GM19239 (cell line): ENCODE measurements at regions not wholly inside any gene's neighbourhood (a gene's known extent, or its start where the extent isn't known, plus 50 kb on each side); places are given as distances from the start of the nearest gene placed in this dataset.

Experiments
- DNase-seq: peaks from one replicate; pipeline ENCODE4 v3.0.0; 2011; ENCODE audit warnings: low spot score; ENCODE audit not compliant: insufficient read length
- FAIRE-seq: peaks from 2 replicates; lab custom pipeline; 2011; peaks lifted over from hg19 to GRCh38; lab: Jason Lieb, UNC

- DNase-seq = no peak
- FAIRE-seq = no peak
Observed at GRCh38 chr9:107869111-107869510, 379.5 kb upstream of the KLF4 start.

GRCh38 chr9:107868186-107868585, 378.6 kb upstream of the KLF4 start:
- no peak for FAIRE-seq
- no peak for DNase-seq

GRCh38 chr9:107867738-107868137, 378.2 kb upstream of the KLF4 start:
- DNase-seq (no peak), FAIRE-seq (no peak)

GRCh38 chr9:107866711-107867311, 377.2 kb upstream of the KLF4 start:
- no peak for FAIRE-seq
- no peak for DNase-seq

GRCh38 chr9:107863396-107863795, 373.8 kb upstream of the KLF4 start:
- FAIRE-seq (no peak), DNase-seq (no peak)

GRCh38 chr9:107862881-107863280, 373.3 kb upstream of the KLF4 start:
- FAIRE-seq = no peak

GRCh38 chr9:107862323-107862722, 372.8 kb upstream of the KLF4 start:
- DNase-seq = no peak
- FAIRE-seq = no peak

More at GRCh38 chr9:107862881-107863280, 373.3 kb upstream of the KLF4 start:
- DNase-seq = no peak

GRCh38 chr9:107861075-107861474, 371.5 kb upstream of the KLF4 start:
- FAIRE-seq (no peak), DNase-seq (no peak)

GRCh38 chr9:107858260-107858659, 368.7 kb upstream of the KLF4 start:
- DNase-seq = no peak
- FAIRE-seq = no peak

- no peak for FAIRE-seq
- no peak for DNase-seq
Observed at GRCh38 chr9:107856633-107857032, 367.1 kb upstream of the KLF4 start.

- DNase-seq = no peak
- no peak for FAIRE-seq
Observed at GRCh38 chr9:107855164-107855563, 365.6 kb upstream of the KLF4 start.

- DNase-seq (no peak), FAIRE-seq (no peak)
Observed at GRCh38 chr9:107853461-107853860, 363.9 kb upstream of the KLF4 start.

- FAIRE-seq (no peak), DNase-seq (no peak)
Observed at GRCh38 chr9:107852891-107853290, 363.3 kb upstream of the KLF4 start.

GRCh38 chr9:107850653-107851052, 361.1 kb upstream of the KLF4 start:
- DNase-seq = no peak
- FAIRE-seq = no peak

- FAIRE-seq (no peak), DNase-seq (no peak)
Observed at GRCh38 chr9:107847978-107848964, 358.7 kb upstream of the KLF4 start.

- DNase-seq (no peak), FAIRE-seq (no peak)
Observed at GRCh38 chr9:107842530-107842929, 353.0 kb upstream of the KLF4 start.

GRCh38 chr9:107841076-107841475, 351.5 kb upstream of the KLF4 start:
- no peak for DNase-seq

GRCh38 chr9:107839371-107839770, 349.8 kb upstream of the KLF4 start:
- DNase-seq (no peak), FAIRE-seq (no peak)

More at GRCh38 chr9:107841076-107841475, 351.5 kb upstream of the KLF4 start:
- no peak for FAIRE-seq

GRCh38 chr9:107838766-107839165, 349.2 kb upstream of the KLF4 start:
- DNase-seq = no peak
- FAIRE-seq = no peak

- DNase-seq (no peak), FAIRE-seq (no peak)
Observed at GRCh38 chr9:107836300-107836699, 346.7 kb upstream of the KLF4 start.

GRCh38 chr9:107833295-107833694, 343.7 kb upstream of the KLF4 start:
- FAIRE-seq (no peak), DNase-seq (no peak)
